ENCODE measurements at regions not wholly inside any gene's neighbourhood (a gene's known extent, or its start where the extent isn't known, plus 50 kb on each side); places are given as distances from the start of the nearest gene placed in this dataset.

- no peak overlapping the region for H2AFZ ChIP-seq (ENCODE audit: low read length)
- TF ChIP-seq EZH2phosphoT487 (IDR thresholded peaks at IDR 0.05; ENCODE audit: low read length) (no peak), EZH2 (optimal IDR thresholded peaks at IDR 0.05; ENCODE audit: low read depth, low read length) (no peak), CTCF (IDR thresholded peaks at IDR 0.05; ENCODE audit: low read length) (no peak)
- H3K9me2 ChIP-seq (replicated peaks; ENCODE audit: insufficient read depth, low read length), result no peaks in the 10 kb centered on the region
- H3K27me3 ChIP-seq (replicated peaks; ENCODE audit: insufficient read depth, low read length), result no peaks in the 10 kb centered on the region
- H4K20me1 ChIP-seq (ENCODE audit: insufficient read depth, low read length), result no peaks in the 10 kb centered on the region
- no peaks in the 10 kb centered on the region for H3F3A ChIP-seq (ENCODE audit: insufficient read depth, low read length)
- H3K27ac ChIP-seq (ENCODE audit: low read length), result no peak overlapping the region
- no peak for DNase-seq
- no peaks in the 10 kb centered on the region for H3K79me2 ChIP-seq (ENCODE audit: low read length)
- no peaks in the 10 kb centered on the region for H3K4me1 ChIP-seq (ENCODE audit: low read length)
- no peak overlapping the region for H3K9ac ChIP-seq (ENCODE audit: low read length)
- H3K4me3 ChIP-seq (ENCODE audit: low read length), result no peak overlapping the region
- H3K4me2 ChIP-seq (ENCODE audit: low read depth, low read length), result no peak overlapping the region
- no peaks in the 10 kb centered on the region for H3K36me3 ChIP-seq (replicated peaks; ENCODE audit: insufficient read depth, low read length)
- H3K9me3 ChIP-seq (replicated peaks; ENCODE audit: insufficient read depth, low read length), result no peaks in the 10 kb centered on the region
Measured at GRCh38 chr7:17171427-17171826, 127.0 kb upstream of the AHR start.

GRCh38 chr7:17176371-17177032 is 122.0 kb upstream of the AHR start:
- Histone ChIP-seq H3K9ac (ENCODE audit: low read length) (no peak overlapping the region), H3K4me3 (ENCODE audit: low read length) (no peak overlapping the region), H3K36me3 (replicated peaks; ENCODE audit: insufficient read depth, low read length) (no peaks in the 10 kb centered on the region), H3K9me3 (replicated peaks; ENCODE audit: insufficient read depth, low read length) (no peaks in the 10 kb centered on the region), H3K79me2 (ENCODE audit: low read length) (no peaks in the 10 kb centered on the region), H3K27ac (ENCODE audit: low read length) (no peak overlapping the region), H3K4me2 (ENCODE audit: low read depth, low read length) (no peak overlapping the region), H3F3A (ENCODE audit: insufficient read depth, low read length) (no peaks in the 10 kb centered on the region), H4K20me1 (ENCODE audit: insufficient read depth, low read length) (no peaks in the 10 kb centered on the region), H2AFZ (ENCODE audit: low read length) (no peak overlapping the region), H3K9me2 (replicated peaks; ENCODE audit: insufficient read depth, low read length) (no peaks in the 10 kb centered on the region), H3K4me1 (ENCODE audit: low read length) (no peaks in the 10 kb centered on the region), H3K27me3 (replicated peaks; ENCODE audit: insufficient read depth, low read length) (no peaks in the 10 kb centered on the region)
- TF ChIP-seq EZH2 (optimal IDR thresholded peaks at IDR 0.05; ENCODE audit: low read depth, low read length), result no peak
- TF ChIP-seq EZH2phosphoT487 (IDR thresholded peaks at IDR 0.05; ENCODE audit: low read length), result no peak
- TF ChIP-seq CTCF (IDR thresholded peaks at IDR 0.05; ENCODE audit: low read length), result no peak
- DNase-seq, result no peak

GRCh38 chr7:17178545-17178944 is 119.9 kb upstream of the AHR start:
- H3K9me3 ChIP-seq (replicated peaks; ENCODE audit: insufficient read depth, low read length), result no peaks in the 10 kb centered on the region
- no peak overlapping the region for H3K4me2 ChIP-seq (ENCODE audit: low read depth, low read length)
- H3K36me3 ChIP-seq (replicated peaks; ENCODE audit: insufficient read depth, low read length), result no peaks in the 10 kb centered on the region
- no peak overlapping the region for H3K27ac ChIP-seq (ENCODE audit: low read length)
- no peak overlapping the region for H2AFZ ChIP-seq (ENCODE audit: low read length)
- no peaks in the 10 kb centered on the region for H3F3A ChIP-seq (ENCODE audit: insufficient read depth, low read length)
- H3K9me2 ChIP-seq (replicated peaks; ENCODE audit: insufficient read depth, low read length), result no peaks in the 10 kb centered on the region
- H3K4me1 ChIP-seq (ENCODE audit: low read length), result no peaks in the 10 kb centered on the region
- no peaks in the 10 kb centered on the region for H3K27me3 ChIP-seq (replicated peaks; ENCODE audit: insufficient read depth, low read length)
- H4K20me1 ChIP-seq (ENCODE audit: insufficient read depth, low read length), result no peaks in the 10 kb centered on the region
- TF ChIP-seq CTCF (IDR thresholded peaks at IDR 0.05; ENCODE audit: low read length) (no peak), EZH2 (optimal IDR thresholded peaks at IDR 0.05; ENCODE audit: low read depth, low read length) (no peak), EZH2phosphoT487 (IDR thresholded peaks at IDR 0.05; ENCODE audit: low read length) (no peak)
- H3K9ac ChIP-seq (ENCODE audit: low read length), result no peak overlapping the region
- DNase-seq, result no peak
- no peaks in the 10 kb centered on the region for H3K79me2 ChIP-seq (ENCODE audit: low read length)
- H3K4me3 ChIP-seq (ENCODE audit: low read length), result no peak overlapping the region

All from MM.1S (cell line).